SK-N-MC (cell line): ENCODE measurements at regions not wholly inside any gene's neighbourhood (a gene's known extent, or its start where the extent isn't known, plus 50 kb on each side); places are given as distances from the start of the nearest gene placed in this dataset.

Experiments used
- EZH2 ChIP-seq: fragments of 200-600 bp; sonication (generic); IDR thresholded peaks from one replicate; pipeline ENCODE4 v1.6.1; 2017; ENCODE audit warnings: antibody characterized with exemption
- POLR2AphosphoS5 ChIP-seq: IDR thresholded peaks from 2 replicates; pipeline ENCODE4 v1.6.1; 2012; ENCODE audit warnings: mild to moderate bottlenecking, low read depth, low read length, borderline replicate concordance

GRCh38 chr16:86382774-86383407, 127.4 kb upstream of the FOXF1 start:
- no peak for TF ChIP-seq EZH2
- no peak for TF ChIP-seq POLR2AphosphoS5
